DMS153 treated with DMSO at 0.1 percent for 48 hours (cell line): ENCODE measurements at regions not wholly inside any gene's neighbourhood (a gene's known extent, or its start where the extent isn't known, plus 50 kb on each side); places are given as distances from the start of the nearest gene placed in this dataset.
"Not testable (repeated sequence)": the region's sequence is repeated elsewhere in the genome, so short reads cannot be mapped to it uniquely, and the experiment has no call there.

Source experiments
- DNase-seq: peaks from one replicate; lab custom pipeline; 2025; ENCODE audit not compliant: unreplicated experiment; lab: John Stamatoyannopoulos, UW

GRCh38 chr2:176832086-176832485 lies 380.5 kb upstream of the HNRNPA3 start:
- no peak for DNase-seq

- no peak for DNase-seq
Observed at GRCh38 chr2:176833671-176834070, 378.9 kb upstream of the HNRNPA3 start.

GRCh38 chr2:176834226-176834625 lies 378.4 kb upstream of the HNRNPA3 start:
- DNase-seq, result no peak

- no peak for DNase-seq
Observed at GRCh38 chr2:176843208-176843607, 369.4 kb upstream of the HNRNPA3 start.

- DNase-seq, result no peak
Observed at GRCh38 chr2:176844461-176844860, 368.1 kb upstream of the HNRNPA3 start.

- DNase-seq, result no peak
Observed at GRCh38 chr2:176845718-176846117, 366.9 kb upstream of the HNRNPA3 start.

- DNase-seq, result no peak
Observed at GRCh38 chr2:176847575-176847974, 365.0 kb upstream of the HNRNPA3 start.

GRCh38 chr2:176848844-176849243 lies 363.8 kb upstream of the HNRNPA3 start:
- DNase-seq, result no peak

GRCh38 chr2:176851200-176851888 lies 361.2 kb upstream of the HNRNPA3 start:
- peak; percentile 28 for DNase-seq

- no peak for DNase-seq
Observed at GRCh38 chr2:176851889-176852483, 360.6 kb upstream of the HNRNPA3 start.

GRCh38 chr2:176852667-176853066 lies 359.9 kb upstream of the HNRNPA3 start:
- peak; percentile 41 for DNase-seq

GRCh38 chr2:176854062-176854461 lies 358.5 kb upstream of the HNRNPA3 start:
- no peak for DNase-seq

- no peak for DNase-seq
Observed at GRCh38 chr2:176854878-176855277, 357.7 kb upstream of the HNRNPA3 start.

GRCh38 chr2:176856683-176857082 lies 355.9 kb upstream of the HNRNPA3 start:
- DNase-seq, result no peak

GRCh38 chr2:176865336-176865735 lies 347.3 kb upstream of the HNRNPA3 start:
- DNase-seq, result no peak

- no peak for DNase-seq
Observed at GRCh38 chr2:176872406-176872805, 340.2 kb upstream of the HNRNPA3 start.

GRCh38 chr2:176873403-176873802 lies 339.2 kb upstream of the HNRNPA3 start:
- DNase-seq, result no peak

GRCh38 chr2:176876493-176877103 lies 336.0 kb upstream of the HNRNPA3 start:
- DNase-seq, result no peak

GRCh38 chr2:176879426-176879995 lies 333.1 kb upstream of the HNRNPA3 start:
- peak; percentile 37 for DNase-seq

- not testable (repeated sequence) for DNase-seq
Observed at GRCh38 chr2:176882045-176882444, 330.5 kb upstream of the HNRNPA3 start.

GRCh38 chr2:176885001-176885643 lies 327.5 kb upstream of the HNRNPA3 start:
- no peak for DNase-seq

- DNase-seq, result no peak
Observed at GRCh38 chr2:176885661-176886060, 326.9 kb upstream of the HNRNPA3 start.
